ENCODE measurements at regions not wholly inside any gene's neighbourhood (a gene's known extent, or its start where the extent isn't known, plus 50 kb on each side); places are given as distances from the start of the nearest gene placed in this dataset.

DNA sequence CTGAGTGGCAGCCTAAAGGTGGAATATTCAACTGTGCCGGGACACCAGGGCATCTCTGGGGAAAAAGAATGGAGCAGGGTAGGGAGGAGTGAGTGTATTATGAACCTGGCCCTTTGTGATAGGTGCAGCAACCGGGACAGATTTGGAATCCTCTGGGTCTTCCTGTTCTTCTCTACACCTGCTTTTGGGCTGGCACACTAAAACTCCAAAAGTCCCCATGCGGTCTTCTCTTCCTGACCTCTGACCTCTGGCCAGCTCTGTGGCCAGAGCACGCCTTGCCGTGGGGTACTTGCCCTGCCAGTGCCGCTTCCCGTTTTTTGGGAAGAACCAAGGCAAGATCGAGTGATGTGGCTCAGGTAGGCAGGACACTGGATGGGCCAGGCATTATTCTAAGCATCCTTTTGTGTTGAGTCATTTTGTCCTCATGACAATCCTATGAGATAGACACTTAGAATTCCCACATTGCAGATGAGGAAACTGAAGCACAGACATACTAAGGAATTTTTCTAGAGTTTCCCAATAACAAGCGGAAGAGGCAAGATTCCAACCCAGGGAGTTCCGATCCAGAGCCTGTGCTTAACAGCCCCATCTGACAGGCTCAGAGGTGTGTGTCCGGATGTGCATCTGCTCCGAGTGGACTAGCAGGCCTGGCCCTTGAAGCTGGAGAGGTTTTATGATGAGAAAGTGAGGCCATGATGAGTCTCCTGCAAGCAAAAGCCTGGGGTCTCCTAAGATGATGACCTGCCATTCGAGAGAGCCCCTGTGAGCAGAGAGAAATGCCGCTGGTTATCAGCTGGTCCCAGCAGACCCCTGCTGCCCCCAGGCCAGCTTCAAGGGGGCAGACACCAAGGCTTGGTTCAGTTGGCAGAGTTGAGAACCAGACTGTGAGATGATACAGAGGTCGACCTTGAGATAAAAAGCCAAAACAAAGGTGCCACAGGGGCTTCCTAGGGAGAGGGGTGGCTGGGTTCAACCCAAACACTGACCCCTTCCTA, 67.9 kb upstream of the ESRRB start:
- peak; percentile 11 for DNase-seq (ENCODE audit: low spot score)

DNA sequence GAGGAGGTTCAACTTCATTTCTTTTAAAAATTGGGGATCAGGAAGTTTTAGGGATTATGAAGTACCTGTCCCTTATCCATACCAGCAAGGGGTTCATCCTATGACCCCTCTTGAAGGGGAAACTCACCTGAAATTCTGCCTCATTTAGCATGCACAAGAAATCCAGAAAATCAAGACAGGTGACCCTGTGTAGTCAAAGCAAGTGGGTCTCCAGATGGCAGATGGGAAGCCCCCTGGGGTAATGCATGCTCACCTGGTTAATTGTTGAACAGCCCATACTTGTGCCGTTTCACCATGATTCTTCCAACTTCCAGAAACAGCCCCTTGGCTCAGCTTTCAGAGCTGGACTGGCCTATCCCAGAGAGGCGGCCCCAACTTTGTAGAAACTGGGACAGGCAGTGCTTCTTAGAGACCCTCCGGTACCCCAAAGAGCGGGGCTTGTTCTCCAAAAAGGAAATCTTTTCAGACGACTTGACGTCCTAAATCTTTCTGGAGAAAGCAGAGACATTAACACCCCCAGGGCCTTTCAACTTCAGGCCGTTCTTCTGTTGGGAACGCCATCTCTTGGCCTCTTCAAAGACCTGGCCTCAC, 66.3 kb upstream of the ESRRB start:
- no peak for DNase-seq (ENCODE audit: low spot score)

- DNase-seq (ENCODE audit: low spot score) = no peak
Measured at GRCh38 chr14:76311079-76311758, 64.7 kb upstream of the ESRRB start.

DNA sequence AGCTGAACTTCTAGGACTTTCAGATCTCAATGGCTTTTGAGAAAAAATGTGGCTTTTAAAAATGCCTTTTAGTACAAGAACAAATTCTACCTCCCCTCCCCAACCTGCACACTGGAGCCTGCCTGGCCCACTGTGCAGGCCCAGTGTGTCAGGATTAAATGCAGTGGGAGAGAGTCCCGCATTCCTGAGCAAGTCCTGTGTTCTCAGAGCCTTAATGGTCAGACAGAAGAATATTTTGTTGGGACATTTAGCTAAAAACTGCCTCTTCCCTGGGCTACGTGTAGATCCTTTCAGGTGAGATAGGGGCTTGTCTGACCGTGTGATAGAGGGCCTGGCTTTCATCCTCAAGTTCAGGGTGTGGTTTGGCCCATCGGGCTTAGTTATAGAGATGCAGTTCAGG, 63.1 kb upstream of the ESRRB start:
- DNase-seq (ENCODE audit: low spot score) = no peak

- DNase-seq (ENCODE audit: low spot score) = no peak
Measured at GRCh38 chr14:76313303-76313702, 62.6 kb upstream of the ESRRB start.

GRCh38 chr14:76313852-76314251, 62.1 kb upstream of the ESRRB start:
- DNase-seq (ENCODE audit: low spot score) = no peak

GRCh38 chr14:76314521-76315034, 61.4 kb upstream of the ESRRB start:
- no peak for DNase-seq (ENCODE audit: low spot score)

DNA sequence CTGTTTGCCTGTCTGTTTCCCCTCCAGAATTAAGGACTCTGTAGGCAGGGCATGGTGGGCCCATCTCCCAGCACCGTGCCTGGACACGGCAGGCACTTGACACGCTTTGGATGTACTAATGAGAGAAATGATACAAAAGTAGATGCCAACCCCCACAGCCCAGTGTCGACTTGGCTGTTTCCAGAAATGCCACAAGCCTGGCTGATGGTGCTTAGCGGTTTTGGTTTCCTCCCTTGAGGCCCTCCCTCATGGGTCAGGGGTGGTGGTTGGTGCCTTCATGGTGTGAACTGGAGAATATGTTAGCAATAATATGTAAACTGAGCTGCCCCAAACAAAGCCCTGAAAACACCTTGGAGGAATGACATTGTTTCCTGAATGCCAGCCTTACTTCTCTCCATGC, 55.5 kb upstream of the ESRRB start:
- no peak for DNase-seq (ENCODE audit: low spot score)

DNA sequence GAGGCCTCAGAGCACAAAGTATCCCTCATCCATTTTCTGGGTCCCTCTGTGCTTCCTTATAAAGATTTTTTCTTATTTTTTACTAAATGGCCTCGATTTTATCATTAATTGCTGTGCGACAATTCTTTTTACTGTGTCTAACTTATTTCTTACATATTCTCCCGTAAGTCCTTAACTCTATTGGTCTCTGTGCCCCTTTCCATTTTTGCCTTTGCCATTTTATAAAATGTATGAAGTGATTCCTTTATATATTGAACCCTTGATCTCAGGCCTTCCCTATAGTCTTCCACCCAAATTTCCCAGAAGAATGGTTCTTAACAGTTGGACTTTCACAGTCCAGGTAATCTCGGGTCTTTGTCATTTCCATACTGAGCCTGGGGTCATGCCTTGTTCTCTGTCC, 55.0 kb upstream of the ESRRB start:
- DNase-seq (ENCODE audit: low spot score) = no peak

DNA sequence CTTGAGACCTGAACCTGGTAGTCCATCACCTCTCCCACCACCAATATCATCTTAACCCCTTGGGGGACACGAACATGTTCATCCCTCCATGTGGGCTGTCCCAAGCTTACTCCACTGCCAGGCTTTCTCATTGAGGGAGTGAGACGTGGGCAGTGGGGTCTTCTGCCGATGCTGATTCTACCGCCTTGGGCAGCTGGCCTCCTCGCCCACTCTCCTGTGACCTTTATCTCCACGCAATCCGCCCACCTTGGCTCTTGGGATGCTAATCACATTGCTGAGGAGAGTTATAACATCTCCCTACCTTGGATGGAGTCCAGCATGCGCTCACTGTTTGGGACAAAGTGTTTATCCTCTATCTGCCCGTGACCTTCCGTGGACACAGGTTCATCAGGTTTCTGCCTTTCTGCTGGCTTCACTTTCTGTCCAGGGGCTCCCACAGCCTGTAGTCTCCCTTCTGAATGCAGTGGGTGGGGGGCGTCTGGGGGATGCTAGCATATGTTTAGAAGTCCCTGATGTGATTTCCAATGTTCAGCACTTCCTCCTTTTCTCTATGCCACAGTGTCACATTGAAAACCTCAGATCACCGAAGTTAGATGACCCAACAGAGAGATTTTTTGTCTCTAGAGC, 53.2 kb upstream of the ESRRB start:
- no peak for DNase-seq (ENCODE audit: low spot score)

GRCh38 chr14:76323331-76324050, 52.4 kb upstream of the ESRRB start:
- DNase-seq (ENCODE audit: low spot score) = no peak

DNA sequence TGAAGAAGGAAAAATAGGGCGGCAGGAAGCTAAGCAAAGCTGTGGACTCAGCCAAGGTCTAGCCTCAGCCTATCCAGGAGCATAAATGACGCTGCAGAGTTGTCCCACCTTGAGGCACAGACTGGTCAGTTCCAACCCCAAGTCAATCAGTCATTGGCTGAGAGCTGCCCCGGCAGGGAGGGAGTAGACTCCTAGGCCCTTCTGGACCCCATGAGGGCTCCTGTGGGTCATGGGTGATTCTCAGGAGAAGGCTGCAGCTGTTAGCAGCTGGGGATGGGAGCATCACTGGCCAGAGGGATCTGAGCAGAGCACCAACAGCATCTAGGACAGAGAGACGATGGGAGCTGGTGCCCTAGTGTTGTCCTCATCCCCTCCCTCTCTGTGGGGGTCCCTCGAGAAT, 51.8 kb upstream of the ESRRB start:
- no peak for DNase-seq (ENCODE audit: low spot score)
